ENCODE measurements at regions not wholly inside any gene's neighbourhood (a gene's known extent, or its start where the extent isn't known, plus 50 kb on each side); places are given as distances from the start of the nearest gene placed in this dataset.

DNA sequence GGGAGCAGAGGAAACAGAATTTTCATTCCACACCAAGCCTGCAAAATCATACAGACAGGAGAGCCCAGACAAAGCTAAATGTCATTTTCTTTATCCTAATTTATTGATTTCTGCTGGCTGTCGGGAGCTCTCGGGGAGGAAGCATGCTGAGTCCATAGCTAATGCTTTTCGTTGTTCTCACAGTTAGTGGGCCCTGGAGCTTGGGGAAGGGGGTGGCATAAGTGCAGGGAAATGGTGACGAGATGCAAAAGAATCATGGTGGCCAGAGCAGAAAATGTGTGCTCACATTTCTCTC, 202.4 kb downstream of the TOMM20 start:
- H3K4me1 ChIP-seq (ENCODE audit: insufficient read depth, low read length): peaks cover 3% of the 10 kb centered on the region; the same call in 1 of the 2 replicates
- H4K91ac ChIP-seq (ENCODE audit: insufficient read length, low read depth, low read length): no peak overlapping the region
- no peaks in the 10 kb centered on the region for H3K79me2 ChIP-seq (ENCODE audit: insufficient read depth, low read length)
- H2AK5ac ChIP-seq (ENCODE audit: insufficient read length, low read length): no peak overlapping the region
- Mint-ChIP-seq H3K27ac (peak overlapping the region; percentile 2 to 62 (median 14); a peak in 4 of 7 replicates), H3K4me3 (no peak overlapping the region), H3K36me3 (ENCODE audit: insufficient read depth in 1 of 3, low read depth in 3 of 3) (no peaks in the 10 kb centered on the region; a peak in 1 of 7 replicates), H3K27me3 (ENCODE audit: low read depth) (peaks cover 14% of the 10 kb centered on the region), H3K4me1 (peaks cover 33 to 40% of the 10 kb centered on the region in 2 experiments), H3K9me3 (no peaks in the 10 kb centered on the region)
- no peaks in the 10 kb centered on the region for H4K20me1 ChIP-seq (ENCODE audit: control insufficient read depth, insufficient read depth, insufficient read length)
- H3K9ac ChIP-seq (ENCODE audit: extremely low read depth, insufficient read length, low read length): no peak overlapping the region
- no peak overlapping the region for H2BK12ac ChIP-seq (ENCODE audit: insufficient read length, low read depth, low read length)
- no peak overlapping the region for H3K14ac ChIP-seq (ENCODE audit: insufficient read depth, low read length)
- no peak overlapping the region for H2BK120ac ChIP-seq (ENCODE audit: low read depth, low read length, poor library complexity, severe bottlenecking)
- H3K79me1 ChIP-seq (ENCODE audit: insufficient read depth, low read depth, low read length, poor library complexity, severe bottlenecking): no peaks in the 10 kb centered on the region
- DNase-seq: no peak
- H2BK20ac ChIP-seq (ENCODE audit: low read depth, low read length, poor library complexity, severe bottlenecking): no peak overlapping the region
- TF ChIP-seq, protein P1, sequence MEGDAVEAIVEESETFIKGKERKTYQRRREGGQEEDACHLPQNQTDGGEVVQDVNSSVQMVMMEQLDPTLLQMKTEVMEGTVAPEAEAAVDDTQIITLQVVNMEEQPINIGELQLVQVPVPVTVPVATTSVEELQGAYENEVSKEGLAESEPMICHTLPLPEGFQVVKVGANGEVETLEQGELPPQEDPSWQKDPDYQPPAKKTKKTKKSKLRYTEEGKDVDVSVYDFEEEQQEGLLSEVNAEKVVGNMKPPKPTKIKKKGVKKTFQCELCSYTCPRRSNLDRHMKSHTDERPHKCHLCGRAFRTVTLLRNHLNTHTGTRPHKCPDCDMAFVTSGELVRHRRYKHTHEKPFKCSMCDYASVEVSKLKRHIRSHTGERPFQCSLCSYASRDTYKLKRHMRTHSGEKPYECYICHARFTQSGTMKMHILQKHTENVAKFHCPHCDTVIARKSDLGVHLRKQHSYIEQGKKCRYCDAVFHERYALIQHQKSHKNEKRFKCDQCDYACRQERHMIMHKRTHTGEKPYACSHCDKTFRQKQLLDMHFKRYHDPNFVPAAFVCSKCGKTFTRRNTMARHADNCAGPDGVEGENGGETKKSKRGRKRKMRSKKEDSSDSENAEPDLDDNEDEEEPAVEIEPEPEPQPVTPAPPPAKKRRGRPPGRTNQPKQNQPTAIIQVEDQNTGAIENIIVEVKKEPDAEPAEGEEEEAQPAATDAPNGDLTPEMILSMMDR (conservative IDR thresholded peaks at IDR 0.05): no peak
- no peak overlapping the region for H3K18ac ChIP-seq (ENCODE audit: insufficient read length, low read depth, low read length)
- H3K56ac ChIP-seq (ENCODE audit: insufficient read length, low read depth, low read length): no peak overlapping the region
- no peaks in the 10 kb centered on the region for H3K27me3 ChIP-seq (ENCODE audit: insufficient read depth, low read length)
- H2BK15ac ChIP-seq (ENCODE audit: low read depth, low read length): no peak overlapping the region
- no peak overlapping the region for H3K4ac ChIP-seq (ENCODE audit: low read depth, low read length)
- H2BK5ac ChIP-seq (ENCODE audit: insufficient read length, low read length): no peak overlapping the region
- H3K9me3 ChIP-seq (ENCODE audit: control insufficient read depth, low read depth, low read length): no peaks in the 10 kb centered on the region
- H4K5ac ChIP-seq (ENCODE audit: insufficient read length, low read depth, low read length): no peak overlapping the region
- WGBS (ENCODE audit: extremely low coverage, insufficient read length, low lambda C conversion rate): no CpG with 5 or more reads among the region's 4 CpGs
- no peak overlapping the region for H3T11ph ChIP-seq (ENCODE audit: low read length)
- H3K23ac ChIP-seq (ENCODE audit: insufficient read length, low read depth, low read length): no peak overlapping the region
- H2AFZ ChIP-seq (ENCODE audit: low read length): no peak overlapping the region
- no peak overlapping the region for H3K27ac ChIP-seq (ENCODE audit: insufficient read length, low read depth, low read length)
- H3K23me2 ChIP-seq (ENCODE audit: insufficient read length, low read depth, low read length, poor library complexity, severe bottlenecking): no peaks in the 10 kb centered on the region
- H4K8ac ChIP-seq (replicated peaks; ENCODE audit: insufficient read length, low read depth, low read length): no peak overlapping the region
- H3K4me2 ChIP-seq (ENCODE audit: insufficient read depth, insufficient read length, low read length): no peak overlapping the region

All from H9 (cell line).